Thyroid gland (tissue), 4 donors: ENCODE measurements at regions not wholly inside any gene's neighbourhood (a gene's known extent, or its start where the extent isn't known, plus 50 kb on each side); places are given as distances from the start of the nearest gene placed in this dataset.

Experiments used
- DNase-seq, 2 donors: peaks; one replicate each; pipeline ENCODE4 v3.0.0-alpha.2; 2019
- H3K27ac ChIP-seq, 3 donors: fragments of 200-600 bp; sonication (generic); 1 replicate in 2 of 3; 2 replicates in 1 of 3; pipeline ENCODE4 v1.5.1; 2016 to 2019; ENCODE audit warnings: mild to moderate bottlenecking in 1 of 3, moderate library complexity in 1 of 3
- H3K27me3 ChIP-seq: fragments of 200-600 bp; sonication (generic); one replicate; pipeline ENCODE4 v1.5.1; 2019
- H3K36me3 ChIP-seq, 2 donors: fragments of 200-600 bp; sonication (generic); one replicate each; pipeline ENCODE4 v1.5.1; 2016 to 2019
- H3K4me1 ChIP-seq, 2 donors: fragments of 200-600 bp; sonication (generic); one replicate each; pipeline ENCODE4 v1.5.1; 2017 to 2019
- H3K4me3 ChIP-seq, 3 donors: fragments of 200-600 bp; sonication (generic); replicated peaks in 1 of 3; 1 replicate in 2 of 3; 2 replicates in 1 of 3; pipeline ENCODE4 v1.5.1; 2016; ENCODE audit warnings: mild to moderate bottlenecking in 1 of 3
- H3K9me3 ChIP-seq: fragments of 200-600 bp; sonication (generic); one replicate; pipeline ENCODE4 v1.5.1; 2017
- CTCF ChIP-seq, 6 experiments: fragments of 200-600 bp in 3 of 6; fragments of 450-650 bp in 3 of 6; sonication (generic) in 3 of 6; IDR thresholded peaks; one replicate each; pipeline ENCODE4 v1.5.1; 2016 to 2019; ENCODE audit warnings: antibody characterized with exemption in 6 of 6, mild to moderate bottlenecking in 2 of 6, inconsistent platforms in 1 of 6, moderate library complexity in 1 of 6
- POLR2A ChIP-seq, 2 donors: fragments of 450-650 bp; IDR thresholded peaks; one replicate each; pipeline ENCODE4 v1.6.1; 2017; ENCODE audit warnings: antibody characterized with exemption in 2 of 2, mild to moderate bottlenecking in 2 of 2, moderate library complexity in 1 of 2
- WGBS, 2 donors: methylation state at CpG; one replicate each; pipeline ENCODE4 v1.1.5; 2017; 5-methylcytosine and 5-hydroxymethylcytosine counted together
- intact Hi-C: fragments of 100-400 bp; cut with DNase I; formaldehyde crosslinking; loops from one replicate; pipeline ENCODE4 v1.15.1; 2023

GRCh38 chr7:42692621-42693020 lies 219.2 kb downstream of the C7orf25 start:
- Histone ChIP-seq H3K36me3 (no peaks in the 10 kb centered on the region), H3K27me3 (no peaks in the 10 kb centered on the region), H3K9me3 (no peaks in the 10 kb centered on the region), H3K4me3 (no peak overlapping the region), H3K27ac (no peak overlapping the region), H3K4me1 (no peaks in the 10 kb centered on the region)
- 78 to 86% methylated on average over 5 of the region's 5 CpGs for WGBS, 2 donors
- TF ChIP-seq POLR2A (IDR thresholded peaks at IDR 0.05) = no peak
- TF ChIP-seq CTCF (IDR thresholded peaks at IDR 0.05) = no peak
- intact Hi-C loops = loop anchor here (10.0 kb wide), 1 partner anchor 758 kb away; no protein-coding TSS in a partner anchor
- no peak for DNase-seq

GRCh38 chr7:42690794-42691639 lies 220.9 kb downstream of the C7orf25 start:
- no peaks in the 10 kb centered on the region for H3K27me3 ChIP-seq
- no peaks in the 10 kb centered on the region for H3K36me3 ChIP-seq
- TF ChIP-seq CTCF (IDR thresholded peaks at IDR 0.05) = peak in 3 of 6 experiments; percentile 43 to 44 (median 43)
- no peak for TF ChIP-seq POLR2A (IDR thresholded peaks at IDR 0.05)
- 57 to 58% methylated on average over 11 of the region's 11 CpGs for WGBS, 2 donors
- intact Hi-C loops = loop anchor here (10.0 kb wide), 1 partner anchor 756 kb away; no protein-coding TSS in a partner anchor
- H3K4me1 ChIP-seq = no peaks in the 10 kb centered on the region
- no peaks in the 10 kb centered on the region for H3K9me3 ChIP-seq
- no peak overlapping the region for H3K4me3 ChIP-seq
- H3K27ac ChIP-seq = no peak overlapping the region
- DNase-seq = peak; percentile 19 to 20

- Histone ChIP-seq H3K27me3 (no peaks in the 10 kb centered on the region), H3K4me1 (no peaks in the 10 kb centered on the region), H3K36me3 (no peaks in the 10 kb centered on the region), H3K9me3 (no peaks in the 10 kb centered on the region), H3K4me3 (no peak overlapping the region), H3K27ac (no peak overlapping the region)
- no peak for DNase-seq
- 94 to 100% methylated on average over 1 of the region's 1 CpG for WGBS, 2 donors
- intact Hi-C loops = loop anchor here (10.0 kb wide), 1 partner anchor 755 kb away; no protein-coding TSS in a partner anchor
- no peak for TF ChIP-seq CTCF (IDR thresholded peaks at IDR 0.05)
- no peak for TF ChIP-seq POLR2A (IDR thresholded peaks at IDR 0.05)
These were observed 222.2 kb downstream of the C7orf25 start for GRCh38 chr7:42689626-42690025.

- Histone ChIP-seq H3K4me3 (no peak overlapping the region), H3K27ac (no peak overlapping the region), H3K36me3 (no peaks in the 10 kb centered on the region), H3K27me3 (no peaks in the 10 kb centered on the region), H3K4me1 (no peaks in the 10 kb centered on the region), H3K9me3 (no peaks in the 10 kb centered on the region)
- intact Hi-C loops = no loop called here
- TF ChIP-seq POLR2A (IDR thresholded peaks at IDR 0.05) = no peak
- DNase-seq = no peak
- WGBS, 2 donors = 80 to 86% methylated on average over 2 of the region's 2 CpGs
These were observed 223.9 kb downstream of the C7orf25 start for GRCh38 chr7:42688056-42688371.

GRCh38 chr7:42687211-42688055 lies 224.4 kb downstream of the C7orf25 start:
- Histone ChIP-seq H3K4me3 (no peak overlapping the region), H3K4me1 (no peaks in the 10 kb centered on the region), H3K27ac (no peak overlapping the region), H3K36me3 (no peaks in the 10 kb centered on the region), H3K27me3 (no peaks in the 10 kb centered on the region), H3K9me3 (no peaks in the 10 kb centered on the region)
- TF ChIP-seq POLR2A (IDR thresholded peaks at IDR 0.05) (no peak), CTCF (IDR thresholded peaks at IDR 0.05) (no peak)
- intact Hi-C loops = no loop called here
- no peak for DNase-seq
- WGBS, 2 donors = 76 to 86% methylated on average over 9 of the region's 9 CpGs
